Transverse colon (tissue), 3 donors: ENCODE measurements at regions not wholly inside any gene's neighbourhood (a gene's known extent, or its start where the extent isn't known, plus 50 kb on each side); places are given as distances from the start of the nearest gene placed in this dataset.

Experiments used
- CTCF ChIP-seq, 5 experiments: fragments of 200-600 bp in 3 of 5; fragments of 450-650 bp in 2 of 5; sonication (generic) in 3 of 5; IDR thresholded peaks; 1 replicate in 2 of 5; 2 replicates in 3 of 5; pipeline ENCODE4 v1.5.1; 2016 to 2017; ENCODE audit warnings: antibody characterized with exemption in 5 of 5, inconsistent platforms in 3 of 5, mild to moderate bottlenecking in 2 of 5, moderate library complexity in 1 of 5
- EP300 ChIP-seq: sonication (generic); formaldehyde crosslinking; IDR thresholded peaks from one replicate; pipeline ENCODE4 v1.6.1; 2017; ENCODE audit warnings: antibody characterized with exemption, low read depth
- POLR2A ChIP-seq: fragments of 450-650 bp; IDR thresholded peaks from one replicate; pipeline ENCODE4 v1.6.1; 2016; ENCODE audit warnings: antibody characterized with exemption, mild to moderate bottlenecking, moderate library complexity

DNA sequence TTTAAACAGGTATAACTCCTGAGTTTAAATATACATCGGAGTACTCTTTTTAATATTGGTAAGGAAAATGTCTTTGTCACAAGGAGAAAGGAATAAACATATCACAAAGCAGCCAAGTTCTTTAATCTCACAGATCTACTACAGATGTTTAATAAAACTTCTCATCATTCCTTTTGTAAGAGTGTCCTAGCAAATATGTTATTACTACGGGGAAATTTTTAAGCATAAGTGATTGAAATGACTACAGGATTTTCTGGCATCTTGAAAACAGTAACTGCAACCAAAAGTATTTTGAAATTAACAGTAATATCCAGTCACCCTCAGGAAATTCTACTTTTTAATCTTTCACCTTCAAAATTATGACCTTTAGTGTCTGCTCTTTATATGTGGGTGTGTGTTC is 403.1 kb downstream of the IRS1 start:
- TF ChIP-seq POLR2A (no peak), EP300 (no peak), CTCF (IDR thresholded peaks at IDR 0.05) (no peak)
